ENCODE measurements at regions not wholly inside any gene's neighbourhood (a gene's known extent, or its start where the extent isn't known, plus 50 kb on each side); places are given as distances from the start of the nearest gene placed in this dataset.

GRCh38 chr6:85944776-85945175 is 302.1 kb upstream of the SYNCRIP start:
- TF ChIP-seq FOXK2 (IDR thresholded peaks at IDR 0.05) (no peak), ELF4 (IDR thresholded peaks at IDR 0.05) (no peak), FOXA1 (IDR thresholded peaks at IDR 0.05) (no peak), ZNF384 (IDR thresholded peaks at IDR 0.05) (no peak), HDGF (IDR thresholded peaks at IDR 0.05; ENCODE audit: borderline replicate concordance) (no peak), SUZ12 (IDR thresholded peaks at IDR 0.05) (no peak), SP1 (IDR thresholded peaks at IDR 0.05) (no peak), L3MBTL2 (conservative IDR thresholded peaks at IDR 0.05) (no peak)

Data from HEK293T (cell line).